Spinal cord (tissue), 9 donors: ENCODE measurements at regions not wholly inside any gene's neighbourhood (a gene's known extent, or its start where the extent isn't known, plus 50 kb on each side); places are given as distances from the start of the nearest gene placed in this dataset.

ENCODE experiments used
- DNase-seq, 6 donors: peaks; one replicate each; pipeline versions ENCODE4 v3.0.0 to v3.0.0-alpha.2; 2013 to 2015; ENCODE audit warnings: low spot score in 6 of 6, low read depth in 4 of 6
- H3K27ac ChIP-seq: one replicate; pipeline ENCODE4 v1.5.1; 2013; ENCODE audit warnings: low read depth, low read length, control low read depth
- H3K27me3 ChIP-seq: one replicate; pipeline ENCODE4 v1.6.1; 2013; ENCODE audit warnings: low read length; ENCODE audit not compliant: control insufficient read depth, insufficient read depth
- H3K36me3 ChIP-seq: one replicate; pipeline ENCODE4 v1.6.1; 2013; ENCODE audit warnings: low read length; ENCODE audit not compliant: control insufficient read depth, insufficient read depth
- H3K4me1 ChIP-seq: one replicate; pipeline ENCODE4 v1.6.1; 2013; ENCODE audit warnings: low read length; ENCODE audit not compliant: control insufficient read depth, insufficient read depth
- H3K4me3 ChIP-seq: one replicate; pipeline ENCODE4 v1.5.1; 2013; ENCODE audit warnings: low read depth, low read length, control low read depth
- H3K9me3 ChIP-seq: one replicate; pipeline ENCODE4 v1.6.1; 2013; ENCODE audit warnings: low read length; ENCODE audit not compliant: control insufficient read depth, insufficient read depth
- WGBS: methylation state at CpG from one replicate; pipeline ENCODE4 v1.1.5; 2013; ENCODE audit warnings: missing lambda C conversion rate; ENCODE audit not compliant: insufficient coverage; 5-methylcytosine and 5-hydroxymethylcytosine counted together
- donor health status: healthy.

DNA sequence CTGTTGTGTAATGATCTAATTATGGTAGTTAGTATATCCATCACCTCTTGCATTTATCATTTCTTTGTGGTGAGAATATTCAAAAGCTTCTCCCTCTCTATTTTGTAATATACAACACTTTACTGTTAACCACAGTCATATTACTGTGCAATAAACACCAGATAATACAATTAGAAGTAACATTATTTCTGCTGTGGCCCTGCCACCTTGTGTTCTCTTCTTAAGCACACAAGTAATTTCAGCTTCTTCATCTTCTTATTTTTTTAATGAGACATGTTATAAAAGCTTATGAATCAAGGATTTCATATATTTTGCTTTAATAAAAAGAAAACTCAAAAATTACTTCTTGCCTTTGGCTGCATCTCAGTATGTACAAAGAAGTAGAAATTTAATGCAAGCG is 675.2 kb upstream of the INTU start:
- DNase-seq = peak in 2 of 6 donors; percentile 21 to 62

DNA sequence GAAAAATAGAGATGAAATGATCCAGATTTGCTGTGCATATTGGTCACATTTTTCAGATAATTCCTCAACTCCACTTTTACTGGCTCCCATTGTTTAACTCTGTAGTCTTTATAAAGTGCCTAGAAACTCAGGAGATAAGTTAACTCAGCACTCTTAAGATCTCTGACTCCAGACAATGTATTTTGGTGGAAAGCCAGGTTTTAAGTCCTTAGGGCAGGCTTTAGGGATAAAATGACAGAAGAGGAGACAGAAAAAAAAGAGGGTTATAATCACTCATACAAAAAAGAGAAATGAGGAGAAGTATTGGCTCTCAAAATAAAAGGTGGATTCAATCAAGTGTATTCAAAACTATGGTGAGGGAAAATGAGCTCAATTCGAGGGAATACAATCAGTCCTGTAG is 674.8 kb upstream of the INTU start:
- H3K27ac ChIP-seq = no peak overlapping the region
- peak in 1 of 6 donors; percentile 26 for DNase-seq
- peaks cover 6% of the 10 kb centered on the region for H3K36me3 ChIP-seq
- H3K9me3 ChIP-seq = no peaks in the 10 kb centered on the region
- WGBS = no CpG with 5 or more reads among the region's 1 CpG
- no peaks in the 10 kb centered on the region for H3K27me3 ChIP-seq
- no peak overlapping the region for H3K4me3 ChIP-seq
- peaks cover 3% of the 10 kb centered on the region for H3K4me1 ChIP-seq

More for the DNA sequence above, 675.2 kb upstream of the INTU start:
- H3K4me1 ChIP-seq = peaks cover 3% of the 10 kb centered on the region
- no peaks in the 10 kb centered on the region for H3K9me3 ChIP-seq
- H3K27ac ChIP-seq = no peak overlapping the region
- no CpG with 5 or more reads among the region's 1 CpG for WGBS
- no peak overlapping the region for H3K4me3 ChIP-seq
- no peaks in the 10 kb centered on the region for H3K27me3 ChIP-seq
- H3K36me3 ChIP-seq = peaks cover 6% of the 10 kb centered on the region

DNA sequence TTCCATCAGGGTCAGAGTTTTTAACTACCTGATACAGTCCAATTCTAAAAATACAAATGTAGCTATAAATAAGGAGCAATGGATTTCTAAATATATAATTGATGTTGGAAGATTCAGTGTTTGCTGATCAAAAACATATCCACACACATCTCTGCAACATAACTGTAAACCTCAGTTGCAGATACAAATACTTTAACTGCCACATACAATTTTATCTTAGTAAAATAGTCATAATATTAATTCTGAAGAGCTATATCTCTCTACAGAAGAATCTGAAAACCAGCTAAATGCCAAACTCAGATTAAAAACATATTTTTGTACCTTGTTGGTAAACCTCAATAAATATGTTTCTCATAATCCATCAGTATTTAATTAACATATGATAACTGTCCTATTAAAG is 674.3 kb upstream of the INTU start:
- peaks cover 3% of the 10 kb centered on the region for H3K4me1 ChIP-seq
- no peaks in the 10 kb centered on the region for H3K27me3 ChIP-seq
- DNase-seq = no peak
- H3K4me3 ChIP-seq = no peak overlapping the region
- H3K27ac ChIP-seq = no peak overlapping the region
- H3K36me3 ChIP-seq = peaks cover 6% of the 10 kb centered on the region
- no peaks in the 10 kb centered on the region for H3K9me3 ChIP-seq

- H3K27ac ChIP-seq = no peak overlapping the region
- 64% methylated on average over 2 of the region's 3 CpGs for WGBS
- DNase-seq = peak in 1 of 6 donors; percentile 55
These were observed 673.6 kb upstream of the INTU start for GRCh38 chr4:126959056-126959745.

GRCh38 chr4:126960760-126961159 is 672.0 kb upstream of the INTU start:
- Histone ChIP-seq H3K9me3 (no peaks in the 10 kb centered on the region), H3K36me3 (peaks cover 3% of the 10 kb centered on the region), H3K4me1 (no peaks in the 10 kb centered on the region), H3K4me3 (no peak overlapping the region), H3K27me3 (no peaks in the 10 kb centered on the region), H3K27ac (no peak overlapping the region)
- DNase-seq = no peak

More at GRCh38 chr4:126959056-126959745, 673.6 kb upstream of the INTU start:
- Histone ChIP-seq H3K36me3 (peaks cover 6% of the 10 kb centered on the region), H3K27me3 (no peaks in the 10 kb centered on the region), H3K9me3 (no peaks in the 10 kb centered on the region), H3K4me3 (no peak overlapping the region), H3K4me1 (peaks cover 3% of the 10 kb centered on the region)

DNA sequence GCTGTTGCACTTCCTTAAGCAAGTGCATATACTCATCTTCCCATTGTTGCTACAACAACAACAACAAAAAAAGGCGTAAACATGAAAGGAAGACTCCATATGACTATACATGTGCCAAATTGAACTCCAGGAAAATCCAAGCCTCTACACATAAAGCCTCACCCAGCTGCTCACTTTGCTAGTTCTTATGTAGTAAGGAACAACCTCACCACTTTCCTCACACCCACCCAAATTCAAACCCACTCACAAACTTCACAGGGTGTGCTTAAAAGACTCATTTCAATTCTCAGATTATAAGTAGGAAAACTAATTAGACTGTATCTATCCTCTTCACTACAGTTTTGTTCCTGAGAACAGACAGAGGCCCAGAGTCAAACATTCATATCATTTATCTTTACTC is 671.1 kb upstream of the INTU start:
- no peak overlapping the region for H3K27ac ChIP-seq
- WGBS = 89% methylated on average over 1 of the region's 1 CpG
- H3K4me3 ChIP-seq = no peak overlapping the region
- no peaks in the 10 kb centered on the region for H3K9me3 ChIP-seq
- H3K27me3 ChIP-seq = no peaks in the 10 kb centered on the region
- no peak for DNase-seq
- no peaks in the 10 kb centered on the region for H3K4me1 ChIP-seq
- no peaks in the 10 kb centered on the region for H3K36me3 ChIP-seq

DNA sequence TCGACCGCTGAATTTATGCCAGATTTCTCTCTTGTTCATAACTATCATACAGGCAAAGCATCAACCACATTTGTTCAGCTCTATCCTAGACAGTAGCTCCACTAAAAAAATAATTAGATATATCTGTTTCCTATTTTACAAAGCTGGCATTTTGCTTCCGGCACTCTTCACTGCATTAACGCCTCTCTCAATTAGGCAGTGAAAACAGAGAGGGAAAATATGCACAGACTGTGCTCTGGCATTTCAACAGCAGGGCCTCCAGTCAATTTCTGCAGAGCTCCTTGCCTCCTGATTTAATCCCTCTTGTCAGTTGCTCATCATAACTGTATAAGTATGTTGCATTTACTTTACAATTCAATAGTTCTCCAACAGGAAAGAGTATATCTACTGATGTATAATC is 666.9 kb upstream of the INTU start:
- WGBS = 94% methylated on average over 3 of the region's 4 CpGs
- DNase-seq = peak in 2 of 6 donors; percentile 50 to 84
- H3K27me3 ChIP-seq = no peaks in the 10 kb centered on the region

DNA sequence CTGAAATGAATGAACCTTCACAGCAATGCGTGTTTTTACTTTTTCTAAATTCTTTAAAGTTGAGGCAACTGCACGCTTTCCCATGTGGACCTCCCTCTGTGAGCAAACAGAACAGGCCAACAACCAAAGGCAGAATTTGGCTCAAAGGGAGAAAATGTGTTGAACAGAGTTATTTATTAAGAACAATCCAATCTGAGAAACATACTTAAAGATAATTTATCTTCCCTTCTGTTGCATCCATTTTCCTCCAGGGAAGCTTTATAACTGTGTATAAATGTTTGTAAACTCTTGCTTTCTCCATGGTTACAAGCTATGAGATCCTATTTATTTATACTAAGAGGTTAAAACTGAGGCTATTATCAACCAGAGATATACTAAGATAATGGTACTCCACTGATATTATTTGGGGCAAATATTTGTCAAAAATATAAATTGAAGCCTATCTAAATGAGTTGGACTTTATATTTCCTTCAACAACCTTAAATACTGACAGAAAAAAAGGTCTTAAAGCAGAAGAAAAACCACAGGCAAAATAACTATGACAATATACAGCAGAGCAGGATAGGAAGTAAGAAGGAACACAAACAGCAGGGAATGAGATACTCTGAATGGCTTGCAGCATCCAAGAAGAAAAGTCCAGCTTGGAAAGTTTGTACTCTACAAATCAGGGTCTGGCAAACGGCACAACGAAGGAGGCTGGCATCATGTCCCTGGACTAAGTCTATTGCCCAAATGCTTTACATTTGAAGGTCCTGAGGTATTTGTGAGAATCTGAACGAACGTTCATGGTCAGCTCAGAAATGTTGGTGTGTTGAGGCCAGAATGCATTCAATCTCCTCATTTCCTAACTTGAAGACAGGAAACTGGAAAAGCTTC is 663.2 kb upstream of the INTU start:
- DNase-seq = peak in 2 of 6 donors; percentile 32 to 65
- Histone ChIP-seq H3K36me3 (no peaks in the 10 kb centered on the region), H3K27me3 (no peaks in the 10 kb centered on the region), H3K4me3 (no peak overlapping the region), H3K27ac (peak overlapping the region; percentile 36), H3K9me3 (no peaks in the 10 kb centered on the region), H3K4me1 (no peaks in the 10 kb centered on the region)
- WGBS = 13% methylated on average over 2 of the region's 6 CpGs

More for the DNA sequence above, 666.9 kb upstream of the INTU start:
- Histone ChIP-seq H3K27ac (no peak overlapping the region), H3K4me1 (no peaks in the 10 kb centered on the region), H3K9me3 (no peaks in the 10 kb centered on the region), H3K4me3 (no peak overlapping the region), H3K36me3 (no peaks in the 10 kb centered on the region)

- Histone ChIP-seq H3K4me3 (no peak overlapping the region), H3K36me3 (no peaks in the 10 kb centered on the region), H3K27ac (no peak overlapping the region), H3K9me3 (no peaks in the 10 kb centered on the region), H3K4me1 (peaks cover 3% of the 10 kb centered on the region), H3K27me3 (no peaks in the 10 kb centered on the region)
- DNase-seq = no peak
- WGBS = 71% methylated on average over 1 of the region's 1 CpG
These were observed 659.6 kb upstream of the INTU start for GRCh38 chr4:126973201-126973600.
